ENCODE measurements at regions not wholly inside any gene's neighbourhood (a gene's known extent, or its start where the extent isn't known, plus 50 kb on each side); places are given as distances from the start of the nearest gene placed in this dataset.

DNA sequence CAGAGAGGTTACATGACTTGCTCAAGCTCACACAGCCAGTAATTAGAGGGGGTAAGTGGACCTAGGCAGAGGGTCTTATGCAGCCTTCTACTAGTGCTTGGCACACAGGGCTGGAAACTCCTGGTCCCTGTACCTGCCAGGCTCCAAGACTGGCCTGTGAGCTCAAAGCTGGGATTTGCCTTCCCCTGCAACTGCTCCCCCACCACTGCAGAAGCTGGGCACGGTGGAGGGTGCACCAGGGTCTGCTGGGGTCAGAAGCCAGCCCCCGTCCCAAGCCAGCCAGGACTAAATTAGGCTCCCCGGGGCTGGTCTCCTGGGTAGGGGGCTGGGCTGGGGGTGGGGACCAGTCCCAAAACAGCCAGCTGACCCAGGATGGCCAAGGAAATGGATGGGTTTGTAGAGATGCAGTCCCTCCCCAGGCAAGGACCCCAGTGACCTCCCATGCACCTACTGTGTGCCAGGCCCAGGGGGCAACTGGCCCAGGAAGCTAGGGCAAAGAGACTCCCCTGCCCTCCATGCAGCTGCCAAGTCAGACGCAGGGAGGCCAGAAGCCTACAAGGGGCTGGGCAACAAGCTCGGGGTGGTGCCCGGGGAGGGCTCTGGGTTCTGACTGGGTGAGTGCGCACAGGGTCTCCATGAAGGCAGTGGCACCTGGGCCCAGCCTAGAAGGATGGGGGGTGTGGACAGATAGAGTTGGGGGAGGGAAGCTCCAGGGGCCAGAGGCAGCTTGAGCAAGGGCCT is 51.8 kb upstream of the LINGO1 start:
- Histone ChIP-seq H3K9me3 (no peaks in the 10 kb centered on the region), H3K4me2 (no peak overlapping the region), H3K4me1 (peaks cover 9% of the 10 kb centered on the region), H3K4me3 (no peak overlapping the region), H3K27ac (no peak overlapping the region), H3K9ac (no peak overlapping the region), H3K36me3 (no peaks in the 10 kb centered on the region), H4K20me1 (no peaks in the 10 kb centered on the region), H3K27me3 (no peaks in the 10 kb centered on the region)
- TF ChIP-seq Cebpa-rat (IDR thresholded peaks at IDR 0.05) = no peak

DNA sequence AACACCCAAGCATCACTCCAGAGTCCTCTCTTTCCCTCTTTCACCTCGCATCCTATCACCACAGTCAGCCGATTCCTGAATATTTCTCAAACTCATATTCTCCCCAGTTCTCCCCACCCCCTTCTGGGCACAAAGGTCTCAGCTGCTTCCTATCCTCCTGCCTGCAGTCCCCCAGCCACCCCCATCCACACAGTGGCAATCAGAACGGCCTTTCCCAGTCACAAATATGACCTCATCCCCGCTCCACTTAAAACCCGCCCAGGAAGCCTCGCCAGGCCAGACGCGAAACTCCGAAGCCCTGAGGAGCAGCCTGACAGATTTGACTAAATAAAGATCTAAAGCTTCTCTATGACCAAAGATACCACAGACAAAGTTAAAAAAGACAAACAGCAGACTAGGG is 49.9 kb upstream of the LINGO1 start:
- H4K20me1 ChIP-seq = no peaks in the 10 kb centered on the region
- no peak for TF ChIP-seq Cebpa-rat (IDR thresholded peaks at IDR 0.05)
- H3K4me3 ChIP-seq = no peak overlapping the region
- H3K9me3 ChIP-seq = no peaks in the 10 kb centered on the region
- no peaks in the 10 kb centered on the region for H3K27me3 ChIP-seq
- no peaks in the 10 kb centered on the region for H3K36me3 ChIP-seq
- peaks cover 9% of the 10 kb centered on the region for H3K4me1 ChIP-seq
- H3K4me2 ChIP-seq = peak overlapping the region; percentile 35
- no peak overlapping the region for H3K9ac ChIP-seq
- H3K27ac ChIP-seq = no peak overlapping the region
